NAMALWA (cell line): ENCODE measurements at regions not wholly inside any gene's neighbourhood (a gene's known extent, or its start where the extent isn't known, plus 50 kb on each side); places are given as distances from the start of the nearest gene placed in this dataset.

Source experiments
- DNase-seq: peaks from one replicate; pipeline ENCODE4 v3.0.0-alpha.2; 2015; ENCODE audit warnings: low spot score

- no peak for DNase-seq
These were observed 185.0 kb downstream of the SEMA6A start for GRCh38 chr5:116389601-116390000.

GRCh38 chr5:116388564-116389258, 185.9 kb downstream of the SEMA6A start:
- DNase-seq = no peak

GRCh38 chr5:116387738-116388137, 186.9 kb downstream of the SEMA6A start:
- no peak for DNase-seq

- no peak for DNase-seq
These were observed 188.0 kb downstream of the SEMA6A start for GRCh38 chr5:116386633-116387032.

- no peak for DNase-seq
These were observed 191.8 kb downstream of the SEMA6A start for GRCh38 chr5:116382874-116383266.

GRCh38 chr5:116382032-116382873, 192.4 kb downstream of the SEMA6A start:
- no peak for DNase-seq

GRCh38 chr5:116381201-116381600, 193.4 kb downstream of the SEMA6A start:
- DNase-seq = no peak

- DNase-seq = no peak
These were observed 194.0 kb downstream of the SEMA6A start for GRCh38 chr5:116380621-116381020.

- no peak for DNase-seq
These were observed 195.3 kb downstream of the SEMA6A start for GRCh38 chr5:116379306-116379705.

- DNase-seq = no peak
These were observed 195.9 kb downstream of the SEMA6A start for GRCh38 chr5:116378777-116379121.

GRCh38 chr5:116378007-116378776, 196.4 kb downstream of the SEMA6A start:
- DNase-seq = no peak

- DNase-seq = no peak
These were observed 197.2 kb downstream of the SEMA6A start for GRCh38 chr5:116377276-116378006.

GRCh38 chr5:116375926-116376325, 198.7 kb downstream of the SEMA6A start:
- DNase-seq = no peak

GRCh38 chr5:116374434-116374852, 200.2 kb downstream of the SEMA6A start:
- DNase-seq = no peak

- no peak for DNase-seq
These were observed 201.6 kb downstream of the SEMA6A start for GRCh38 chr5:116372931-116373597.

- no peak for DNase-seq
These were observed 202.7 kb downstream of the SEMA6A start for GRCh38 chr5:116371935-116372334.

GRCh38 chr5:116371431-116371830, 203.2 kb downstream of the SEMA6A start:
- no peak for DNase-seq

- DNase-seq = no peak
These were observed 203.7 kb downstream of the SEMA6A start for GRCh38 chr5:116370886-116371285.

- DNase-seq = no peak
These were observed 204.5 kb downstream of the SEMA6A start for GRCh38 chr5:116370149-116370548.

- no peak for DNase-seq
These were observed 209.6 kb downstream of the SEMA6A start for GRCh38 chr5:116365006-116365496.

- DNase-seq = no peak
These were observed 210.8 kb downstream of the SEMA6A start for GRCh38 chr5:116363780-116364179.
